Endodermal cell (in vitro differentiated cells): ENCODE measurements at regions not wholly inside any gene's neighbourhood (a gene's known extent, or its start where the extent isn't known, plus 50 kb on each side); places are given as distances from the start of the nearest gene placed in this dataset.

Experiments
- DNase-seq: peaks from one replicate; pipeline ENCODE4 v3.0.0-alpha.2; 2017
- H3K27ac ChIP-seq: 2 replicates; pipeline ENCODE4 v1.5.1; 2013; ENCODE audit warnings: mild to moderate bottlenecking, low read depth, low read length, moderate library complexity
- H3K27me3 ChIP-seq: 2 replicates; pipeline ENCODE4 v1.6.1; 2013; ENCODE audit warnings: mild to moderate bottlenecking, low read length, moderate library complexity; ENCODE audit not compliant: insufficient read depth, control insufficient read depth, poor library complexity, severe bottlenecking
- H3K36me3 ChIP-seq: 2 replicates; pipeline ENCODE4 v1.7.0; 2013; ENCODE audit warnings: mild to moderate bottlenecking, low read length, moderate library complexity; ENCODE audit not compliant: control insufficient read depth, insufficient read depth
- H3K4me1 ChIP-seq: one replicate; pipeline ENCODE4 v1.7.0; 2013; ENCODE audit warnings: low read length; ENCODE audit not compliant: control insufficient read depth, insufficient read depth
- H3K4me3 ChIP-seq: 2 replicates; pipeline ENCODE4 v1.5.1; 2013; ENCODE audit warnings: mild to moderate bottlenecking, low read length, moderate library complexity
- H3K9ac ChIP-seq: 2 replicates; pipeline ENCODE4 v1.6.1; 2013; ENCODE audit warnings: mild to moderate bottlenecking, low read length, moderate library complexity; ENCODE audit not compliant: poor library complexity, severe bottlenecking; ENCODE audit errors: extremely low read depth
- H3K9me3 ChIP-seq: 2 replicates; pipeline ENCODE4 v1.6.1; 2013; ENCODE audit warnings: mild to moderate bottlenecking, low read length, moderate library complexity; ENCODE audit not compliant: control insufficient read depth
- H3K27ac Mint-ChIP-seq: 2 replicates; pipeline ENCODE4 v1.8.0; 2020; ENCODE audit warnings: mixed read lengths
- H3K27me3 Mint-ChIP-seq: 2 replicates; pipeline ENCODE4 v1.8.0; 2021; ENCODE audit warnings: mild to moderate bottlenecking, mixed read lengths; ENCODE audit not compliant: insufficient read depth
- H3K36me3 Mint-ChIP-seq: 2 replicates; pipeline ENCODE4 v1.8.0; 2020; ENCODE audit warnings: low read depth, mixed read lengths
- H3K4me1 Mint-ChIP-seq: 2 replicates; pipeline ENCODE4 v1.8.0; 2020; ENCODE audit warnings: mixed read lengths
- H3K4me3 Mint-ChIP-seq: 2 replicates; pipeline ENCODE4 v1.8.0; 2020; ENCODE audit warnings: mild to moderate bottlenecking, moderate library complexity, mixed read lengths
- H3K9me3 Mint-ChIP-seq: 2 replicates; pipeline ENCODE4 v1.8.0; 2020; ENCODE audit warnings: mild to moderate bottlenecking, mixed read lengths
- WGBS, 2 experiments: methylation state at CpG; one replicate each; pipeline versions ENCODE4 v1.1.5 to v1.1.7; 2013; ENCODE audit warnings: missing lambda C conversion rate in 2 of 2, mixed read lengths in 1 of 2; ENCODE audit not compliant: insufficient coverage in 1 of 2, insufficient read length in 1 of 2; 5-methylcytosine and 5-hydroxymethylcytosine counted together
- TF ChIP-seq, protein P1 (sequence below): fragments of 200-600 bp; sonication (generic); conservative IDR thresholded peaks from 2 replicates; pipeline ENCODE4 v1.5.0; 2021; ENCODE audit warnings: antibody characterized with exemption, mild to moderate bottlenecking

DNA sequence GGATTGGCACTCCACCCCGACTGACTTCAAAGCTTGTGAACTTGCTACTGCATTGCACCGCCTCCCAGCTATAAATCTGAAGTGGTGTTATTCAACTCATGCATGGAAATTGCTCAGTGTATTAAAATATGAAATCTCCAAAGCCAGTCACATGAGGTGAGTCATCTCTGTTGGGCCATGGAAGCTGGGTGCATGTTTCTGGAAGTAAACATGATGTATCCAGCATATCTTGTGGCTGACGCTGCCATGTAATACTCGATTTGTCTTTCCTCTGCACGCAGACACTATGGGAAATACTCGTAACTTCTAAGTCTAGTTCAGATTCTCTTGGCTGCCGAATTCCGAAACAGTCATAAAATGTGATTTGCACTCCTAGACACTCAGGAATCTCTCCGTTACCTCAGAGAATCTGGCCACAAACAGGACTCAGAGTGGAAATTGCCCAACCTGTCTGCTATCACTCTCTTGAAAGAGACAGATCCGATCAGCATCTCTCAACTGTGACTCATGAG, 154.9 kb upstream of the MPPED2 start:
- Mint-ChIP-seq H3K36me3 (no peaks in the 10 kb centered on the region), H3K9me3 (no peaks in the 10 kb centered on the region), H3K27me3 (no peaks in the 10 kb centered on the region), H3K4me1 (no peaks in the 10 kb centered on the region), H3K4me3 (no peak overlapping the region), H3K27ac (no peak overlapping the region)
- 94 to 98% methylated on average over 9 to 10 of the region's 10 CpGs for WGBS, 2 experiments
- no peaks in the 10 kb centered on the region for H3K4me1 ChIP-seq
- H3K9me3 ChIP-seq = no peaks in the 10 kb centered on the region
- H3K9ac ChIP-seq = no peak overlapping the region
- no peaks in the 10 kb centered on the region for H3K36me3 ChIP-seq
- DNase-seq = no peak
- H3K27ac ChIP-seq = no peak overlapping the region
- TF ChIP-seq, protein P1, sequence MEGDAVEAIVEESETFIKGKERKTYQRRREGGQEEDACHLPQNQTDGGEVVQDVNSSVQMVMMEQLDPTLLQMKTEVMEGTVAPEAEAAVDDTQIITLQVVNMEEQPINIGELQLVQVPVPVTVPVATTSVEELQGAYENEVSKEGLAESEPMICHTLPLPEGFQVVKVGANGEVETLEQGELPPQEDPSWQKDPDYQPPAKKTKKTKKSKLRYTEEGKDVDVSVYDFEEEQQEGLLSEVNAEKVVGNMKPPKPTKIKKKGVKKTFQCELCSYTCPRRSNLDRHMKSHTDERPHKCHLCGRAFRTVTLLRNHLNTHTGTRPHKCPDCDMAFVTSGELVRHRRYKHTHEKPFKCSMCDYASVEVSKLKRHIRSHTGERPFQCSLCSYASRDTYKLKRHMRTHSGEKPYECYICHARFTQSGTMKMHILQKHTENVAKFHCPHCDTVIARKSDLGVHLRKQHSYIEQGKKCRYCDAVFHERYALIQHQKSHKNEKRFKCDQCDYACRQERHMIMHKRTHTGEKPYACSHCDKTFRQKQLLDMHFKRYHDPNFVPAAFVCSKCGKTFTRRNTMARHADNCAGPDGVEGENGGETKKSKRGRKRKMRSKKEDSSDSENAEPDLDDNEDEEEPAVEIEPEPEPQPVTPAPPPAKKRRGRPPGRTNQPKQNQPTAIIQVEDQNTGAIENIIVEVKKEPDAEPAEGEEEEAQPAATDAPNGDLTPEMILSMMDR = no peak
- H3K27me3 ChIP-seq = no peaks in the 10 kb centered on the region
- H3K4me3 ChIP-seq = no peak overlapping the region

DNA sequence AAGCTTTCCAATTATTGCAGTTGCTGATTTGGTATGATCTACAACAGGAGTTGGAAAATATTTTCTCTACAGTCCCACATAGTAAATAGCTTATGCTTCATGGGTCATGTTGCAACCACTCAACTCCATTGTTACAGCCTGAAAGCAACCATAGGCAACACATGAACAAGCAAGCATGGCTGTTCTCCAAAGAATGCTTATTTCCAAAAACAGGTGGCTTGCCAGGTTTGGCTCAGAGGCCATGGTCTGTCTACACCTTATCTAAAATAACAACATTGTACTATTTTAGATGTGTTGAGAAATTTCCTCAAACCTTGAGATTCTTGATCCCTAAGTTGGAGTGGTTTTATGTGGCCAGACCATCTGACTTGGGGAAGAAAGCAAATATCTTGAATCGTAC, 153.9 kb upstream of the MPPED2 start:
- Mint-ChIP-seq H3K4me3 (no peak overlapping the region), H3K9me3 (no peaks in the 10 kb centered on the region), H3K27ac (no peak overlapping the region), H3K27me3 (no peaks in the 10 kb centered on the region), H3K4me1 (no peaks in the 10 kb centered on the region), H3K36me3 (no peaks in the 10 kb centered on the region)
- Histone ChIP-seq H3K36me3 (no peaks in the 10 kb centered on the region), H3K4me3 (no peak overlapping the region), H3K9me3 (no peaks in the 10 kb centered on the region), H3K4me1 (no peaks in the 10 kb centered on the region), H3K27me3 (no peaks in the 10 kb centered on the region), H3K9ac (no peak overlapping the region), H3K27ac (no peak overlapping the region)
- WGBS, 2 experiments = no CpG with 5 or more reads among the region's 1 CpG
- TF ChIP-seq, protein P1 = no peak
- DNase-seq = no peak

DNA sequence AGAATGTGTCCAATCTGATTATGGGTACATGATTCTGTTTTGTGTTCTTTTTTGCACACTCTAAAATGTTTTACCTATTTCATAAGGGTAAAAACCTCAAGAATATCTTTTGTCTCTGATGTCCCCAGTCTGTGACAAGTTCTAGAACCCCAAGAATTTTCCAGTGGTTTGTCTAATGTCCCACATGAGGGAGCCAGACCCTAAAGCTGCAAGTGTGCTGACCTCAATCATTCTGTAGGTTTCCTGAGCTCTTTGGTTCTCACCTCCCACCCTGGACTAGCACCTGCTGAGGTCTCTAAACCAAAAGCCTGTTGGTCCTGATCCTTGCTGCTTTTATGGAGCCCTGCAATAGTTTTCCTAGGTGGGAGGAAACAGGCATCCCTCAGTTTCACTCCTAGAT, 149.8 kb upstream of the MPPED2 start:
- H3K9me3 ChIP-seq = no peaks in the 10 kb centered on the region
- no peak overlapping the region for H3K4me3 ChIP-seq
- no peaks in the 10 kb centered on the region for H3K27me3 ChIP-seq
- H3K27ac ChIP-seq = no peak overlapping the region
- no peaks in the 10 kb centered on the region for H3K4me1 Mint-ChIP-seq
- H3K4me1 ChIP-seq = no peaks in the 10 kb centered on the region
- no peak for DNase-seq
- no peaks in the 10 kb centered on the region for H3K36me3 Mint-ChIP-seq
- H3K36me3 ChIP-seq = no peaks in the 10 kb centered on the region
- H3K9me3 Mint-ChIP-seq = no peaks in the 10 kb centered on the region
- no peak overlapping the region for H3K9ac ChIP-seq
- TF ChIP-seq, protein P1 = peak; percentile 49
- no peaks in the 10 kb centered on the region for H3K27me3 Mint-ChIP-seq
- no peak overlapping the region for H3K4me3 Mint-ChIP-seq
- no peak overlapping the region for H3K27ac Mint-ChIP-seq
